ENCODE measurements at regions not wholly inside any gene's neighbourhood (a gene's known extent, or its start where the extent isn't known, plus 50 kb on each side); places are given as distances from the start of the nearest gene placed in this dataset.
"Not testable (repeated sequence)": the region's sequence is repeated elsewhere in the genome, so short reads cannot be mapped to it uniquely, and the experiment has no call there.

- no peak for DNase-seq
Observed at GRCh38 chr4:160364217-160364616, 1261.3 kb downstream of the RAPGEF2 start.

- DNase-seq, result not testable (repeated sequence)
Observed at GRCh38 chr4:160364665-160365064, 1261.8 kb downstream of the RAPGEF2 start.

- not testable (repeated sequence) for DNase-seq
Observed at GRCh38 chr4:160365383-160365782, 1262.5 kb downstream of the RAPGEF2 start.

- DNase-seq, result no peak
Observed at GRCh38 chr4:160370046-160370445, 1267.2 kb downstream of the RAPGEF2 start.

GRCh38 chr4:160371446-160371845, 1268.6 kb downstream of the RAPGEF2 start:
- DNase-seq, result no peak

- no peak for DNase-seq
Observed at GRCh38 chr4:160372390-160372789, 1269.5 kb downstream of the RAPGEF2 start.

- no peak for DNase-seq
Observed at GRCh38 chr4:160373911-160374310, 1271.0 kb downstream of the RAPGEF2 start.

- DNase-seq, result no peak
Observed at GRCh38 chr4:160375772-160376452, 1273.0 kb downstream of the RAPGEF2 start.

GRCh38 chr4:160386846-160387245, 1284.0 kb downstream of the RAPGEF2 start:
- no peak for DNase-seq

- DNase-seq, result no peak
Observed at GRCh38 chr4:160399826-160400225, 1296.9 kb downstream of the RAPGEF2 start.

GRCh38 chr4:160403081-160403480, 1300.2 kb downstream of the RAPGEF2 start:
- DNase-seq, result peak; percentile 18

- no peak for DNase-seq
Observed at GRCh38 chr4:160406263-160406825, 1303.5 kb downstream of the RAPGEF2 start.

GRCh38 chr4:160414496-160414895, 1311.6 kb downstream of the RAPGEF2 start:
- no peak for DNase-seq

- no peak for DNase-seq
Observed at GRCh38 chr4:160423879-160424451, 1321.1 kb downstream of the RAPGEF2 start.

- DNase-seq, result no peak
Observed at GRCh38 chr4:160426233-160426632, 1323.4 kb downstream of the RAPGEF2 start.

- DNase-seq, result peak; percentile 12
Observed at GRCh38 chr4:160450876-160451275, 1348.0 kb downstream of the RAPGEF2 start.

GRCh38 chr4:160481696-160482690, 1379.1 kb downstream of the RAPGEF2 start:
- not testable (repeated sequence) for DNase-seq

GRCh38 chr4:160485071-160485687, 1382.3 kb downstream of the RAPGEF2 start:
- DNase-seq, result peak; percentile 26

GRCh38 chr4:160492181-160492580, 1389.3 kb downstream of the RAPGEF2 start:
- no peak for DNase-seq

- DNase-seq, result no peak
Observed at GRCh38 chr4:160493206-160493605, 1390.3 kb downstream of the RAPGEF2 start.

GRCh38 chr4:160495356-160495755, 1392.5 kb downstream of the RAPGEF2 start:
- DNase-seq, result no peak

GRCh38 chr4:160498211-160498610, 1395.3 kb downstream of the RAPGEF2 start:
- DNase-seq, result no peak
